ENCODE measurements at regions not wholly inside any gene's neighbourhood (a gene's known extent, or its start where the extent isn't known, plus 50 kb on each side); places are given as distances from the start of the nearest gene placed in this dataset.

- no TSS peak for BruUV-seq (replicated peaks)
- in situ Hi-C loops (cut with MboI) (no loop called here), intact Hi-C loops (cut with micrococcal nuclease) (no loop called here)
- no peak for FAIRE-seq
- Histone ChIP-seq H3K27me3 (ENCODE audit: control insufficient read depth in 2 of 2, insufficient read depth in 2 of 2, low read length in 2 of 2) (no peaks in the 10 kb centered on the region), H3K79me2 (ENCODE audit: control insufficient read depth, insufficient read depth, low read length) (no peaks in the 10 kb centered on the region), H2AFZ (ENCODE audit: low read depth, low read length) (no peak overlapping the region), H4K20me1 (replicated peaks; ENCODE audit: control insufficient read depth, insufficient read depth, low read length) (no peaks in the 10 kb centered on the region), H3K4me1 (replicated peaks in 1 of 2; ENCODE audit: control insufficient read depth in 2 of 2, insufficient read depth in 2 of 2, low read length in 2 of 2) (no peaks in the 10 kb centered on the region), H3K9me1 (ENCODE audit: control insufficient read depth, insufficient read depth, low read length) (no peaks in the 10 kb centered on the region), H3K36me3 (ENCODE audit: control insufficient read depth, insufficient read depth, low read length) (no peaks in the 10 kb centered on the region), H3K27ac (ENCODE audit: extremely low read depth, low read depth, low read length) (no peak overlapping the region), H3K9ac (ENCODE audit: insufficient read depth in 1 of 2, low read depth in 2 of 2, low read length in 2 of 2) (no peak overlapping the region), H3K9me3 (replicated peaks; ENCODE audit: control insufficient read depth, insufficient read depth, low read depth, low read length) (no peaks in the 10 kb centered on the region), H3K4me2 (ENCODE audit: insufficient read depth, low read length) (no peak overlapping the region), H3K4me3 (no peak overlapping the region)
- 1% methylated on average over 6 of the region's 6 CpGs for WGBS (ENCODE audit: insufficient coverage, low coverage, missing lambda C conversion rate)
- no peak for DNase-seq (ENCODE audit: extremely low read depth in 1 of 4, low spot score in 3 of 4)
- CTCF ChIA-PET (ENCODE audit: low intra/inter-chr PET ratio) = no interaction called here
- POLR2A ChIA-PET = no interaction called here
- ATAC-seq = no peak
- TF ChIP-seq ZNF277 (CRISPR knock-in tag; IDR thresholded peaks at IDR 0.05; ENCODE audit: borderline replicate concordance) (no peak), SOX6 (IDR thresholded peaks at IDR 0.05) (no peak), MBD2 (IDR thresholded peaks at IDR 0.05; ENCODE audit: borderline replicate concordance, low read depth) (no peak), TRIM25 (IDR thresholded peaks at IDR 0.05; ENCODE audit: borderline replicate concordance) (no peak), PTRF (tag; IDR thresholded peaks at IDR 0.05) (no peak), DLX4 (CRISPR knock-in tag; IDR thresholded peaks at IDR 0.05) (no peak), DDX20 (tag; IDR thresholded peaks at IDR 0.05; ENCODE audit: low read depth) (no peak), TAF15 (IDR thresholded peaks at IDR 0.05; ENCODE audit: low read depth, low read length) (no peak), KDM2B (CRISPR knock-in tag; IDR thresholded peaks at IDR 0.05) (no peak), PYGO2 (tag; IDR thresholded peaks at IDR 0.05) (no peak)
Observed at GRCh38 chr15:97009031-97009431, 678.5 kb downstream of the NR2F2 start.

Data from K562 (cell line).